ENCODE measurements at regions not wholly inside any gene's neighbourhood (a gene's known extent, or its start where the extent isn't known, plus 50 kb on each side); places are given as distances from the start of the nearest gene placed in this dataset.
"Not testable (repeated sequence)": the region's sequence is repeated elsewhere in the genome, so short reads cannot be mapped to it uniquely, and the experiment has no call there.

DNA sequence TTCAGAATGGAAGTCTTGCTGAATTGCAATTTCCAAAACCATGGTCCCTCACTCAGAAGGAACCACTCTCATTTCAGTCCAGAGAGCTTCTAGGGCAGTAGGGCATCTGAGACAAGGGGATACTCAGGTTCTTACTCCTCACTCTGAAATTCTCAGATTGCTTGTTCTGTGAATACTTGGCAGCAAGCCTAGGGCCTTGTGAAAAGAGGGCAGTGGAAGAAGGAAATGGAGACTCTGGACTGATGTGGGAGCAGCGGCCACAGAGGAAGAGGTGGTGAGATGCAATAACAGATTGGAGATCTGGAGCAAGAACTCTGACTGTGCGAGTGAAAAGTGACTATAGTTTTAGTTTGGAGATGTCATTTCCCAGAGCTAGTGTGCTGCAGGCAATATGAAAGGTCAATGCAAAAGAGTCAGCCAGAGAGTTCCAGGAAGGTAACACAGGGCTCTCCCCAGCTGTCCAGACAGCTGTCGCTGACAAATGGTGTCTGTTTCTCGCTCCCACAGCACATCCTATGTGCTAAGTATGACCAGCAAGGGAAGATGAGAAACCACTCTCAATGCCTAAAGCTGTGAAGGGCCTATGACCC lies 291.6 kb upstream of the KIAA1217 start:
- TF ChIP-seq, protein P1, sequence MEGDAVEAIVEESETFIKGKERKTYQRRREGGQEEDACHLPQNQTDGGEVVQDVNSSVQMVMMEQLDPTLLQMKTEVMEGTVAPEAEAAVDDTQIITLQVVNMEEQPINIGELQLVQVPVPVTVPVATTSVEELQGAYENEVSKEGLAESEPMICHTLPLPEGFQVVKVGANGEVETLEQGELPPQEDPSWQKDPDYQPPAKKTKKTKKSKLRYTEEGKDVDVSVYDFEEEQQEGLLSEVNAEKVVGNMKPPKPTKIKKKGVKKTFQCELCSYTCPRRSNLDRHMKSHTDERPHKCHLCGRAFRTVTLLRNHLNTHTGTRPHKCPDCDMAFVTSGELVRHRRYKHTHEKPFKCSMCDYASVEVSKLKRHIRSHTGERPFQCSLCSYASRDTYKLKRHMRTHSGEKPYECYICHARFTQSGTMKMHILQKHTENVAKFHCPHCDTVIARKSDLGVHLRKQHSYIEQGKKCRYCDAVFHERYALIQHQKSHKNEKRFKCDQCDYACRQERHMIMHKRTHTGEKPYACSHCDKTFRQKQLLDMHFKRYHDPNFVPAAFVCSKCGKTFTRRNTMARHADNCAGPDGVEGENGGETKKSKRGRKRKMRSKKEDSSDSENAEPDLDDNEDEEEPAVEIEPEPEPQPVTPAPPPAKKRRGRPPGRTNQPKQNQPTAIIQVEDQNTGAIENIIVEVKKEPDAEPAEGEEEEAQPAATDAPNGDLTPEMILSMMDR (IDR thresholded peaks at IDR 0.05; ENCODE audit: insufficient read depth, low read length, poor library complexity, severe bottlenecking): no peak
- Histone ChIP-seq H3K27me3 (replicated peaks; ENCODE audit: control insufficient read depth, insufficient read depth, low read length) (no peaks in the 10 kb centered on the region; the same call in 1 of the 2 replicates), H3K36me3 (ENCODE audit: control insufficient read depth, insufficient read depth, low read length) (no peaks in the 10 kb centered on the region), H3K4me3 (replicated peaks; ENCODE audit: low read depth, low read length) (no peak overlapping the region)
- DNase-seq (ENCODE audit: extremely low read depth, insufficient read length): no peak

- Histone ChIP-seq H3K36me3 (ENCODE audit: control insufficient read depth, insufficient read depth, low read length) (no peaks in the 10 kb centered on the region), H3K4me3 (replicated peaks; ENCODE audit: low read depth, low read length) (no peak overlapping the region), H3K27me3 (replicated peaks; ENCODE audit: control insufficient read depth, insufficient read depth, low read length) (no peaks in the 10 kb centered on the region; the same call in 1 of the 2 replicates)
- DNase-seq (ENCODE audit: extremely low read depth, insufficient read length): no peak
- TF ChIP-seq, protein P1 (IDR thresholded peaks at IDR 0.05; ENCODE audit: insufficient read depth, low read length, poor library complexity, severe bottlenecking): no peak
Measured at GRCh38 chr10:23918090-23918723, 290.7 kb upstream of the KIAA1217 start.

- no peak overlapping the region for H3K4me3 ChIP-seq (replicated peaks; ENCODE audit: low read depth, low read length)
- no peak for DNase-seq (ENCODE audit: extremely low read depth, insufficient read length)
- TF ChIP-seq, protein P1 (IDR thresholded peaks at IDR 0.05; ENCODE audit: insufficient read depth, low read length, poor library complexity, severe bottlenecking): no peak
- H3K27me3 ChIP-seq (replicated peaks; ENCODE audit: control insufficient read depth, insufficient read depth, low read length): no peaks in the 10 kb centered on the region; the same call in 1 of the 2 replicates
- no peaks in the 10 kb centered on the region for H3K36me3 ChIP-seq (ENCODE audit: control insufficient read depth, insufficient read depth, low read length)
Measured at GRCh38 chr10:23918839-23919238, 290.1 kb upstream of the KIAA1217 start.

GRCh38 chr10:23927576-23928325 lies 281.2 kb upstream of the KIAA1217 start:
- Histone ChIP-seq H3K4me3 (replicated peaks; ENCODE audit: low read depth, low read length) (no peak overlapping the region), H3K27me3 (replicated peaks; ENCODE audit: control insufficient read depth, insufficient read depth, low read length) (no peaks in the 10 kb centered on the region), H3K36me3 (ENCODE audit: control insufficient read depth, insufficient read depth, low read length) (no peaks in the 10 kb centered on the region)
- DNase-seq (ENCODE audit: extremely low read depth, insufficient read length): no peak
- TF ChIP-seq, protein P1 (IDR thresholded peaks at IDR 0.05; ENCODE audit: insufficient read depth, low read length, poor library complexity, severe bottlenecking): no peak

GRCh38 chr10:23934023-23934422 lies 274.9 kb upstream of the KIAA1217 start:
- DNase-seq (ENCODE audit: extremely low read depth, insufficient read length); H3K4me3 ChIP-seq (replicated peaks; ENCODE audit: low read depth, low read length): not testable (repeated sequence)

GRCh38 chr10:23945845-23946244 lies 263.1 kb upstream of the KIAA1217 start:
- Histone ChIP-seq H3K36me3 (ENCODE audit: control insufficient read depth, insufficient read depth, low read length) (no peaks in the 10 kb centered on the region), H3K4me3 (replicated peaks; ENCODE audit: low read depth, low read length) (no peak overlapping the region), H3K27me3 (replicated peaks; ENCODE audit: control insufficient read depth, insufficient read depth, low read length) (no peaks in the 10 kb centered on the region)
- DNase-seq (ENCODE audit: extremely low read depth, insufficient read length): no peak
- TF ChIP-seq, protein P1 (IDR thresholded peaks at IDR 0.05; ENCODE audit: insufficient read depth, low read length, poor library complexity, severe bottlenecking): no peak

More at GRCh38 chr10:23934023-23934422, 274.9 kb upstream of the KIAA1217 start:
- not testable (repeated sequence) for H3K27me3 ChIP-seq (replicated peaks; ENCODE audit: control insufficient read depth, insufficient read depth, low read length); H3K36me3 ChIP-seq (ENCODE audit: control insufficient read depth, insufficient read depth, low read length)
